DND-41 (cell line): ENCODE measurements at regions not wholly inside any gene's neighbourhood (a gene's known extent, or its start where the extent isn't known, plus 50 kb on each side); places are given as distances from the start of the nearest gene placed in this dataset.
"Not testable (repeated sequence)": the region's sequence is repeated elsewhere in the genome, so short reads cannot be mapped to it uniquely, and the experiment has no call there.

Experiments used
- EZH2 ChIP-seq: IDR thresholded peaks from 3 replicates; pipeline ENCODE4 v1.6.1; 2012; ENCODE audit warnings: borderline replicate concordance, low read depth, mild to moderate bottlenecking, moderate library complexity, low read length, inconsistent platforms; ENCODE audit not compliant: severe bottlenecking
- TF ChIP-seq, protein P1 (sequence below): IDR thresholded peaks from 2 replicates; pipeline ENCODE4 v1.5.1; 2012; ENCODE audit warnings: borderline replicate concordance, low read length, moderate library complexity, mild to moderate bottlenecking; ENCODE audit not compliant: poor library complexity, severe bottlenecking; ENCODE audit errors: extremely low read depth

DNA sequence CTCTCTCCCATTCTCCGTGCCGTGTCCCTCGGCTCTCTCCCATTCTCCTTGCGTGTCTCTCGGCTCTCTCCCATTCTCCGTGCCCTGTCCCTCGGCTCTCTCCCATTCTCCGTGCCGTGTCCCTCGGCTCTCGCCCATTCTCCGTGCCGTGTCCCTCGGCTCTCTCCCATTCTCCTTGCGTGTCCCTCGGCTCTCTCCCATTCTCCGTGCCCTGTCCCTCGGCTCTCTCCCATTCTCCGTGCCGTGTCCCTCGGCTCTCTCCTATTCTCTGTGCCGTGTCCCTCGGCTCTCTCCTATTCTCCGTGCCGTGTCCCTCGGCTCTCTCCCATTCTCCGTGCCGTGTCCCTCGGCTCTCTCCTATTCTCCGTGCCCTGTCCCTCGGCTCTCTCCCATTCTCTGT, 94.6 kb upstream of the FRG1 start:
- TF ChIP-seq, protein P1, sequence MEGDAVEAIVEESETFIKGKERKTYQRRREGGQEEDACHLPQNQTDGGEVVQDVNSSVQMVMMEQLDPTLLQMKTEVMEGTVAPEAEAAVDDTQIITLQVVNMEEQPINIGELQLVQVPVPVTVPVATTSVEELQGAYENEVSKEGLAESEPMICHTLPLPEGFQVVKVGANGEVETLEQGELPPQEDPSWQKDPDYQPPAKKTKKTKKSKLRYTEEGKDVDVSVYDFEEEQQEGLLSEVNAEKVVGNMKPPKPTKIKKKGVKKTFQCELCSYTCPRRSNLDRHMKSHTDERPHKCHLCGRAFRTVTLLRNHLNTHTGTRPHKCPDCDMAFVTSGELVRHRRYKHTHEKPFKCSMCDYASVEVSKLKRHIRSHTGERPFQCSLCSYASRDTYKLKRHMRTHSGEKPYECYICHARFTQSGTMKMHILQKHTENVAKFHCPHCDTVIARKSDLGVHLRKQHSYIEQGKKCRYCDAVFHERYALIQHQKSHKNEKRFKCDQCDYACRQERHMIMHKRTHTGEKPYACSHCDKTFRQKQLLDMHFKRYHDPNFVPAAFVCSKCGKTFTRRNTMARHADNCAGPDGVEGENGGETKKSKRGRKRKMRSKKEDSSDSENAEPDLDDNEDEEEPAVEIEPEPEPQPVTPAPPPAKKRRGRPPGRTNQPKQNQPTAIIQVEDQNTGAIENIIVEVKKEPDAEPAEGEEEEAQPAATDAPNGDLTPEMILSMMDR: not testable (repeated sequence)
- TF ChIP-seq EZH2: not testable (repeated sequence)
